OCI-LY7 (cell line): ENCODE measurements at regions not wholly inside any gene's neighbourhood (a gene's known extent, or its start where the extent isn't known, plus 50 kb on each side); places are given as distances from the start of the nearest gene placed in this dataset.

Experiments
- EZH2phosphoT487 ChIP-seq: fragments of 200-600 bp; sonication (generic); IDR thresholded peaks from 2 replicates; pipeline ENCODE4 v1.6.1; 2018; ENCODE audit warnings: low read depth, borderline replicate concordance, mild to moderate bottlenecking, mixed run types, antibody characterized with exemption, low read length, moderate library complexity, mixed read lengths
- TF ChIP-seq, protein P1 (sequence below): fragments of 200-600 bp; sonication (generic); conservative IDR thresholded peaks from 2 replicates; pipeline ENCODE4 v1.5.1; 2014; ENCODE audit warnings: mild to moderate bottlenecking, antibody characterized with exemption, low read length, moderate library complexity, mixed read lengths

DNA sequence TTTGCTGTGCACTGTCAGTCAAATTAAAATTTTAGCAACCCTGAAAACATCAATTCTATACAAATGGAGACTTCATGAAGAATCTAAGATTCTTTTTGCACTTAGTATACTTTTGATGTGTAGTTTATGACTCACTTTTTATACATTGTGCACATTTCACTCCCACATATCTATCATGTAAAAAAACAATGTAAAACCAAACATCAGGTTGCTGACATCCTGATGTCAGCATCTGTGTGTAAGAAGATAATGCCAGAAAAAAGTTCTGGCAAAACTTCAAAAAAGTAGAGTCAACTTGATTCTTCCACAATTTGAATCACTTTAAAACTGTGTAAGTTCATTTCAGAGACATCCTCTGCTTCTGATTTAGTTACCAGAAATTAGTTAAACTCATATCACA is 115.7 kb downstream of the CENPF start:
- TF ChIP-seq, protein P1, sequence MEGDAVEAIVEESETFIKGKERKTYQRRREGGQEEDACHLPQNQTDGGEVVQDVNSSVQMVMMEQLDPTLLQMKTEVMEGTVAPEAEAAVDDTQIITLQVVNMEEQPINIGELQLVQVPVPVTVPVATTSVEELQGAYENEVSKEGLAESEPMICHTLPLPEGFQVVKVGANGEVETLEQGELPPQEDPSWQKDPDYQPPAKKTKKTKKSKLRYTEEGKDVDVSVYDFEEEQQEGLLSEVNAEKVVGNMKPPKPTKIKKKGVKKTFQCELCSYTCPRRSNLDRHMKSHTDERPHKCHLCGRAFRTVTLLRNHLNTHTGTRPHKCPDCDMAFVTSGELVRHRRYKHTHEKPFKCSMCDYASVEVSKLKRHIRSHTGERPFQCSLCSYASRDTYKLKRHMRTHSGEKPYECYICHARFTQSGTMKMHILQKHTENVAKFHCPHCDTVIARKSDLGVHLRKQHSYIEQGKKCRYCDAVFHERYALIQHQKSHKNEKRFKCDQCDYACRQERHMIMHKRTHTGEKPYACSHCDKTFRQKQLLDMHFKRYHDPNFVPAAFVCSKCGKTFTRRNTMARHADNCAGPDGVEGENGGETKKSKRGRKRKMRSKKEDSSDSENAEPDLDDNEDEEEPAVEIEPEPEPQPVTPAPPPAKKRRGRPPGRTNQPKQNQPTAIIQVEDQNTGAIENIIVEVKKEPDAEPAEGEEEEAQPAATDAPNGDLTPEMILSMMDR = no peak
- no peak for TF ChIP-seq EZH2phosphoT487
